ENCODE measurements at regions not wholly inside any gene's neighbourhood (a gene's known extent, or its start where the extent isn't known, plus 50 kb on each side); places are given as distances from the start of the nearest gene placed in this dataset.
"Not testable (repeated sequence)": the region's sequence is repeated elsewhere in the genome, so short reads cannot be mapped to it uniquely, and the experiment has no call there.

DNA sequence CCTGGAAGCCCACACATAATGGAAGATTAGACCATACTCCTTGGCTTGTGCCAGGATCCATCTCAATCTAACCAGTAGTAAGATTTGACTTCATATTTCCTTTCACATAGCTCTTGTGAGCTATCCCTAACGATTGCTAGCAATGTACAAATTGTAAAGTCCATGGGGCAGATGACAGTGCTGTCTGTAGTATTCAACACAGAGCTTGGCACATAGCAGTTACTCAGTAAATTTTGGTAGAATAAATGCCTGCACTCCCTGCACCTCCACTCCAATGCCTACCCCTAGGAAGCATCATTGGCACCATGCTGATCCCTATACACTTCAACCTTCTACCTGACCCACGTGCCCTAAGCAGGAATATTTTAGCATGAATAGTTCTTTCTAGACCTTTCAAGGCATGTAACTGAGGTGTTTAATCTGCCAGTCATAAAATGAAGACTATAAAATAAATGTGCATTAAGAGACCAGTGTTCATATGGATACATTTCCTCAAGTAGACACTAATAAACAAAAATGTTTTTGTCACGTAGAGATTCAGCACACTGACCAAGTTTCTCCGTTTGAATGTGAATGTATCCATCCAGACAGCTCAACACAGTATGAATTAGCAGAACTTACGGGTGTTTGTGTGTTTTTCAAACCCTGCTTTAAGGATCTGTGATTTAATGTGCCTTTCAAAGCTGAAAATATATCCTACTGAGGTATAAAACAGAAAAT, 98.8 kb downstream of the BMP4 start:
- intact Hi-C loops (cut with micrococcal nuclease): no loop called here

GRCh38 chr14:53855574-53855973, 101.1 kb downstream of the BMP4 start:
- intact Hi-C loops (cut with micrococcal nuclease): no loop called here

DNA sequence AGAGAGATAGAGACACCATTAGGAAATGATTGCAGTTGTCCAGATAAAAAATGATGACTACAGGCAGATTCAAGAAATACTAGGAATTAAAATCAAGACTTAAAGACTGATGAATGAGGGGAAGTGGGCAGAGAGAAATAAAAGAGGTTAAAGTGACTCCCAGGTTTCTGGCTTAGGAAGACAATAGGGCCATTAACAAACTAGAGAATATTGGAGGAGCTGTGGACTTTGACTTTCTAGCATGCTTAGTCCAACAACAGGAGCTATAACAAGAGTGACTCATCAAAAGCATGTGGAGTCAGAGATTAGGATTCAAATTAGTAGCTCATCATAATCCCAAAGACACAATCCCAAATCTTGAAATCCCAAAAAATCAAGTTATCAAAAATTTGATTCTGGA, 101.5 kb downstream of the BMP4 start:
- intact Hi-C loops (cut with micrococcal nuclease): no loop called here

GRCh38 chr14:53851394-53852090, 105.1 kb downstream of the BMP4 start:
- intact Hi-C loops (cut with micrococcal nuclease): no loop called here

DNA sequence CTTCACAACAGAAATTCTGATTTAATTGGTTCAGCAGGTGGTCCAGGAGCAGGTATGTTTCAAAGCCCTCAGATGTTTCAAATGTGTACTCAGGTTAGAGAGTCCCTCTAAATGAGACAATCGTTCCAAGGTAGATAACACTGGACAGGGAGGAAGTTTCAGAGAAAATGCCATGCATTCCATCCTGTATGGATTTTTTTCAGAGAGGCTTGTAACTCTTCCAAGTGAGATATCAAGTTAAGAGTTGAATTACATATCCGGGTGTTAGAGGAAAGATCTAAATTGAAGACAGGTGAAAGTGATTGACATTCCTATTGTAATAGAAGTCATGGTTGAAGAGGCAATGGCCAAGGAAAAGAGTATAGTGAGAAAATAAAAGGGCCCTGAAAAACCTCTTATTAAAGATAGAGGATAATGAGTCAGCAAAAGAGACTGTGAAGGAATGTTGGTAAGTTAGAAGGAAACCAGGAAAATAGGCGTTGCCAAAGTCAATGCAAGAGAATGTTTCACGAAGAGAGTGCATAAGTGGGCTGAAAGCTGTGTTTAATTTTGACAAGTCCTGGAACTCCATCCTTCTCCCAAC, 105.8 kb downstream of the BMP4 start:
- intact Hi-C loops (cut with micrococcal nuclease): no loop called here

DNA sequence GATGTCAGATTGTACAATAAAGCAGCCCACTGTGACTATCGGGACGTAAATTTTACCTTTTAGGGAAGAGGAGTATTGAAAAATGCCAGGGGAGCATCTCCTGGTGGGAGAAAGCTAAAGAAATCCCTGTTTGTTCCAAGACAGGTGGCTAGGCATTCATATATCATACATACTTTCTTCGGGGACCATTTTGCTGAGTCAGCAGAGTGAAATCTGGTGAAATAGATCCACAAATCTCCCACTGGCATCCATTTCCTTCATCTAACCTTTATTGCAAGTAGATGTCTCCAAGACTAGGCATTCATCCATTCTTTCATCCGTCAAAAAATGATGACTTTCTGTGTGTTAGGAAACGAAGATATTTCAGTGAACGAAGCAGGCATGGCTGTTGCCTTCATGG, 107.1 kb downstream of the BMP4 start:
- intact Hi-C loops (cut with micrococcal nuclease): no loop called here

- intact Hi-C loops (cut with micrococcal nuclease): no loop called here
Observed at GRCh38 chr14:53848854-53849253, 107.8 kb downstream of the BMP4 start.

GRCh38 chr14:53847881-53848280, 108.7 kb downstream of the BMP4 start:
- intact Hi-C loops (cut with micrococcal nuclease): no loop called here

DNA sequence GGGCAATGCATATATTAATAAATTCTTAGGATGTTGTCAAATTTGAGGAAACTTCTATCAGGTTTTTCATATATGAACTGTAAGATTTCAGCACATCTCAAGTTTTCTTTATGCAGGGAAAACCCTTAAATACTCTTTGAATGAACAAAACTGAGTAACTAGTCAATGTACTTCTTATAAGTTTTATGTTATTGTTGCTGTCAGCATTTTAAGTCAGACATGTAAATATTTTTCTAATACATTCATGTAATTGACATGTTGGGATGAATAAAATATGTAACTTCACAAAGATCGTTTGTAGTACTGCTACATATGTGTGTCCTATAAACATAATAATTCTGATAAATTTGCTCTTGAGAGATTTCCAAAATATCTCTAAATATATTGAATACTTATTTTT, 109.6 kb downstream of the BMP4 start:
- intact Hi-C loops (cut with micrococcal nuclease): no loop called here

- intact Hi-C loops (cut with micrococcal nuclease): no loop called here
Observed at GRCh38 chr14:53845813-53846693, 110.6 kb downstream of the BMP4 start.

DNA sequence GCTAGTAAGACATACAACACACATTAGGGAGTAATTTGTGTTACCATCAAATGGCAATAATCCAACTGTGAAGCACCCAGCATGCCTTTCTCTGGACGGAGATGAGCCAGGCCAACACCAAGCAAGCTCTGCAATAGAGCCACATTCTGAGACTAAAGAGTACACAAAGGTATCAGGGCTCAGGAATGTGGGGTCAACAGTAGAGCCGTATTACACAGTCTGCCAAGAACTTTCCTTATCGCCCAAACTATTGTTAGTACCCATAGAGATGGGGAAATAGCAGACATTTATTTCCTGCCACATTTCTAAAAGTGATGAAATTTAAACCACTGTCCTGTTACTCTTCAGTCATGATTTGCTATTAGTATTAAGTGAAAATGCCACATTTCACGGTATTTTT, 113.7 kb downstream of the BMP4 start:
- intact Hi-C loops (cut with micrococcal nuclease): no loop called here

- intact Hi-C loops (cut with micrococcal nuclease): no loop called here
Observed at GRCh38 chr14:53841109-53842099, 115.2 kb downstream of the BMP4 start.

DNA sequence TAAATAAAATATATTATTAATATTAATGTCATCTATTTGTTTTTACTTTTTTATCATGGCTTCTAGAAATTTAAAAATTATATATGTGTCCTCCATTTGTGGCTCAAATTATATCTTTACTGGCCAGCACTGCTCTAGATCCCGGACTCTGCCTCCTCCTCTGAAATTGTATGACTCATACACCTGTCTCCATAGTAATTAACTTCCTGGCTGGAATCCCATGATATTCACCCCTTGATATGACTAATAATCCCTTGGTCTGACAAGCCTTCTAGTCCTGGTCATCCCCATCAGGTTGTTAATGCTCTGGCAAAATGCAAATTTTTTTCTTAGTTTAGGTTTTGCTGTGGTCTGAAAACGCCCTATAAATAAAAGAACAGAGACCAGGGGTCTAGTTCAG, 116.2 kb downstream of the BMP4 start:
- intact Hi-C loops (cut with micrococcal nuclease): no loop called here

DNA sequence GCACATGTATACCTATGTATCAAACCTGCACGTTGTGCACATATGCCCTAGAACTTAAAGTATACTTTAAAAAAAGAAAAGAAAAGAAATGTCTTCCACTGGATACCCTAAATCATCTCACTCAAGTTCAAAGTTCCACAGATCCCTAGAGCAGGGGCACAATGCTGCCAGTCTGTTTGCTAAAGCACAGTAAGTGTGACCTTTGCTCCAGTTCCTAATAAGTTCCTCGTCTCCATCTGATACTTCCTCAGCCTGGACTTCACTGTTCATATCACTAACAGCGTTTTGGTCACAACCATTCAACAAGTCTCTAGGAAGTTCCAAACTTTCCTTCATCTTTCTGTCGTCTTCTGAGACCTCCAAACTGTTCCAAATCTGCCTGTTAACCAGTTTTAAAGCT, 118.3 kb downstream of the BMP4 start:
- intact Hi-C loops (cut with micrococcal nuclease): no loop called here

DNA sequence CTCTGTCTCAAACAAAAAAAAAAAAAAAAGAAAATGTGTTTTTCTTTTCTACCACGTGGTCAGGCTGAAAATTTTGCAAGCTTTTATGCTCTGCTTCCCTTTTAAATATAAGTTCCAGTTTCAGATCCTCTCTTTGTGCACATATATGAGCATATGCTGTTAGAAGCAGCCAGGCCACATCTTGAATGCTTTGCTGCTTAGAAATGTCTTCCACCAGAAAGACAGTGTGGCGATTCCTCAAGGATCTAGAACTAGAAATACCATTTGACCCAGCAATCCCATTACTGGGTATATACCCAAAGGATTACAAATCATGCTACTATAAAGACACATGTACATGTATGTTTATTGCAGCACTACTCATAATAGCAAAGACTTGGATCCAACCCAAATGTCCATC, 119.0 kb downstream of the BMP4 start:
- intact Hi-C loops (cut with micrococcal nuclease): not testable (repeated sequence)

DNA sequence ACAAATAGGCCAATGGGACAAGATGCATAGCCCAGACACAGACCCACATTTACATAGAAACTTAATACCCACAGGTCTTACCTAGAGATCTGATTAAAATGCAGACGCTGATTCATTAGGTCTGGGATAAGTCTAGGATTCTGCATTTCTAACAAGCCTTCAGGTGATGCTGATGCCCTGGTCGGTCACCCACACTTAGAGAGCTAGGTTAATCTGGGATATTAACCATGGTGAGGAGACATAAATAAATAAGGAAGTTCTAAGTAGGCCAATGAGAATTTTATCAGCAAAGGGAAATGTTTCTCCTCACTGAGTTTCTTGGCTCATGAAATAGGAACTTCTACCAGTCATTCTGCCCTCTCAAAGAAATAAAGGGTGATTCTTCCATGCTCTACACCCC, 120.1 kb downstream of the BMP4 start:
- intact Hi-C loops (cut with micrococcal nuclease): no loop called here

DNA sequence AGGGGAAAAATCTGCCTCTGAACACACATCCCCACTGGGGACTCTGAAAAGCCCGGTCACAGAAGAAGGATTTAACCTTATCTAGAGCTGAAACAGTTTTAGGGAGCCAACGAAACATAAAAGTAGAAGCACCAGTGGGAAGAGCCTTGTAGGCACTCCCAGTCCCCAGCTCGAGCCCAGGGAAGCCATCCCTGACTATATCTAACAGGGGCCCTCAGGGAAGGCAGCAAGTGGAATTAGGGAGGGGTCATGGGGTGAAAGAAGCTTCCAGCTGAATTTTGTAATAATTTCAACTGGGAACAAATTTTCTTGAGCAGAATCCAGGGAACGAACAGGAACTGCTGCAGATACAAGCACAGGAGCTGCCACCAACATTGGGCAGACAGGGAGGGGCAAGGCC, 127.8 kb downstream of the BMP4 start:
- intact Hi-C loops (cut with micrococcal nuclease): no loop called here

DNA sequence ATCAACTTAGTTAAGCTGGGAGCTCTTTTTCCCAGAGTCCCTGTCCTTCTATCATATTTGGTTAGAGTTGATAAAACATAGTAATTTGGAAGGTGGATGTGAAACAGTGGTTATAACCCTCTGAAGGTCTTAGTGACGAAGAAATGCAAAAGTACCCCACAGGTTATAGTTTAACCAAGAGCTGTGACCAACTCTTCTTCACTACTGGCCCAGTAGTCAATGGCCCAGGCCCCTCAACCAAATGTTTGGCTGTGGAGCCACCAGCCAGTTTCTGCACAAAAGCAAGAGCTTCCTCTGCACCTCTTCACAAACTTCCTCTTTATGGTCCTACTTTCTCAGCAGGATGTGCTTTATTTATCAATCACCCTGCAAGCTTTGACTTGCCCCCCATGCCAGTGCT, 132.6 kb downstream of the BMP4 start:
- intact Hi-C loops (cut with micrococcal nuclease): no loop called here

- intact Hi-C loops (cut with micrococcal nuclease): no loop called here
Observed at GRCh38 chr14:53814392-53814791, 142.2 kb downstream of the BMP4 start.

DNA sequence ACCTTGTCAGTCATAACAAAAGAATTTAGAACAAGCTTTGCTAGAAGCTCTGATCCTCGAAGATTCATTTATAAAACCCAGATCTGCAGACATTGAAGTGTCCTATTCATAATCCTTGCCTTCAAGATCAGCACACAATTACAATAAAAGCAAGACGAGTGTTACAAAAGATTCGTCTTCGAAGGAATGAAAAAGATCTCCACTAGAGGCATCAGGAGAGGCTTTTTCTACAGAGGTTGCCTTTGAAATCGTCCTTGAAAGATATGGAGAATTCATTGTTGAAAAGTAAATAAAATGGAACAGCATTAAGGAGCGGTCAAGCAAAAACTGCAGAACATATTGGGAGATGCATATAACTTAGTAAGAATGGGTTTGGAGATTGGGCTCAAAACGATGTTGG, 146.4 kb downstream of the BMP4 start:
- intact Hi-C loops (cut with micrococcal nuclease): no loop called here

GRCh38 chr14:53808042-53808441, 148.6 kb downstream of the BMP4 start:
- intact Hi-C loops (cut with micrococcal nuclease): no loop called here

All from T-helper 2 cell treated with Interferon-gamma antibody and Interleukin-4, amounts not matched to agents 100 ng/mL and 5 ng/mL, for 36 hours (primary cell).